Stimulated activated CD4-positive, alpha-beta T cell treated with anti-CD3 and anti-CD28 coated beads, Interleukin-1b, Interleukin-23, amount 100 ng/mL, for 24 hours (primary cell): ENCODE measurements at regions not wholly inside any gene's neighbourhood (a gene's known extent, or its start where the extent isn't known, plus 50 kb on each side); places are given as distances from the start of the nearest gene placed in this dataset.

Experiments used
- DNase-seq, 4 experiments: peaks; one replicate each; pipeline ENCODE4 v3.0.0-alpha.2; 2020; ENCODE audit warnings: low read depth in 4 of 4, low spot score in 1 of 4

- no peak for DNase-seq
Observed at GRCh38 chr2:16335604-16335930, 330.1 kb downstream of the CYRIA start.

- DNase-seq, result no peak
Observed at GRCh38 chr2:16334886-16335603, 330.6 kb downstream of the CYRIA start.

DNA sequence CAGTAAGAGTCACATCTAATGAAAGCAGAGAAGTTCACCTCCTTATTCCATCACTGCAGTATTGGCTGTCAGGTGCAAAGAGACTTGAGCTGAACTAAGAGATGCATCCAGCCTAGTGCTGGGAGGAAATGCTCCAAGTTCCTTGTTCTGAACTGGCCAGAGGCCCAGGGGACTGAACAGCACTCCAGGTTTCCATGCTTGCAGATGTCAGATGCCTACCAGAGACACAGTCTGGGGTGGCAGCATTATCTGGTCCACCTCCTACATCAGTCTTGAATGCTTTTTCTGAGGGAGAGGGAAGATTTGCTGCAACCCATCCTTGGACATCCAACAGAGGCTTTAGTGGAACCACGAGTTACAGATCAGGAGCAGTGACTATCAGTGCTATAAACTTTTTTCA is 331.3 kb downstream of the CYRIA start:
- DNase-seq, result no peak

DNA sequence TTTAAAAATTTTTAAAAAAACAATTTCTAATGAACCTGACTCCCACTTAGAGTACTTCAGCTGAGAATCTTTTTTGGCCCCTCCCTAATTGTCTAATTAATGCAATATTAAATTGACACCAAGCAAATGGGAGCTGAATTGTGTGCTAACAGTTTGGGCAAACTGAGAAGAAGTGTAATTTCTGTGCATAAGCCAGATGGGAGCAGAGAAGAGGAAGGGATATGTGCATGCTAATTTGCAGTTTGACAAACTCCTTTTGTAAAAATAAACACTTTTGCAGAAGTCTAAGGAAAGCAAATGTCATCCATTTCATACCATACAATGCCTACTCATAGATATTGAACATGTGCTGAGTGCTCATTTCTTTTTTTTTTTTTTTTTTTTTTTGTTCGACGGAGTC is 332.0 kb downstream of the CYRIA start:
- no peak for DNase-seq

DNA sequence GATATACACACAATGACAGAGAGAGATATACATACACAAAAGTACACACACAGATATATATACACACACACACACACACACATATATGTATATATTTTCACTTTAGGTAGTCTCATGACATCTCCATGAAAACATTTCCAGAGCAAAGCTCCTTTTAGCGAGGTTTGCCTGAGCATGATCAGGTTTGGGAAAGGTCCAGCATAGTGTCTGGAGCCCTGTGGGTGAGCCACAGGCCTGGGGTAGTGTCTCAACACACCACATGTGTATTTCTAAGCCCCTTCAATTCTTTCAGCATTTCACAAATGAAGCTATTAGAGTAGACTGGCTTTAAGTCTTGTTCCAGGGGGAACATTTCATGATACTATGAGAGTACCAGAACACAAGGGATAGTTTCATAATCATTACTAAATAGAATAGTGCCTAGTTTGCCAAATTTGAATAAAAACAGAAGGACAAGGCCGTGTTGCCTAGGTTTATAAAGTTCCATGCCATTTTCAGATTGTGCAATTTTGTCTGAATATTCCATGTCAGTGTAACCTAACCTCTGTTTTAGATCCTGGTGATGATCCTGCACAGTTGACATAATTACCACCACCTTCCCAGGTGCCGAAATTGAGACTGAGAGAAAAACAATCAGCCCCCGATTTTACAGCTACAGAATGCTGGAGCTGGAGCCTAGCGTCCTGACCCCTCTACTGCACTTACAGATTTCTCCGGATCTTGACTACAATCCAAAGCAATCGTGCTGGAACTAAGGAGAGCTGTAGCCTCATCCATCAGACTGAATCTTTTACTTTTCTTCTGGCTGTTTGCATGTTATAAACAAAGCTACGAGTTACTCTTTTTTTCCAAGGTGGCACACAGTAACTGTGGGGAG is 332.7 kb downstream of the CYRIA start:
- no peak for DNase-seq

DNA sequence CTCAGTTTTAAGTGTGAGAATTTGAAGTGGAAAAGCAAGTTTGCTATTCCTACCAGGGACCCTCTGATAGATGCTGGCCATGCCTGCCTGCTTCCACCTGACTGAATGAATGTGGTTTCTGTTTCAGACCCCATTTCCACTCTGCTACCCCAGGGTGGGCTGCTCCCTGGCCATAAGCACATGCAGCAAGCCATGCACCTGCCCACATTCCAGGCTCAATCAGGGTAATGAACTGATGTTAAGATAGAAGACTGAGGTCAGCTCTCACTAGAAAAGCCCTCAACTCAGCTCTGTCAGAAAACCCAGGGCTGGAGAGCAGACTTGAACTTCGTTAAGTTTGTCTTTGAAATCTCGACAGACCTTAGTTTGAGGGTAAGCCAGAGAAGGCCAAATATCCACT is 333.9 kb downstream of the CYRIA start:
- DNase-seq, result no peak

DNA sequence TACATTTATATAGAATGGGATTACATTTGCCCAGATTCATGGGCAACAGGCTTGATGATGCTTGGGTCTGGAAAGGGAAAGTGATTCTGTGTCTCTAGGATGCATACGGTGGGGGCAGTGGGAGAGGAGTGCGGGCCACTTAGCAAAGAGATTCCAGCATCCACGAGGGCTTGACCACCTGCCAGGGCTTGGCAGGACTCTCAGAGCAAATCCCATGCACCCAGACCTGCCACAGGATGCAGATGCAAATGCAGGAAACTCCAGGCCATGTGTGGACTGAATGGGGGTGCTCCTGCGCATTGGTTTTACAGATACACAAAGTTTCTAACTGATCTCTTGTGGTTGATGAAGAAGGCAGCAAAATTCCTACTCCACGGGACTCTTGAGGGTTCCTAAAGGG is 334.7 kb downstream of the CYRIA start:
- DNase-seq, result no peak

DNA sequence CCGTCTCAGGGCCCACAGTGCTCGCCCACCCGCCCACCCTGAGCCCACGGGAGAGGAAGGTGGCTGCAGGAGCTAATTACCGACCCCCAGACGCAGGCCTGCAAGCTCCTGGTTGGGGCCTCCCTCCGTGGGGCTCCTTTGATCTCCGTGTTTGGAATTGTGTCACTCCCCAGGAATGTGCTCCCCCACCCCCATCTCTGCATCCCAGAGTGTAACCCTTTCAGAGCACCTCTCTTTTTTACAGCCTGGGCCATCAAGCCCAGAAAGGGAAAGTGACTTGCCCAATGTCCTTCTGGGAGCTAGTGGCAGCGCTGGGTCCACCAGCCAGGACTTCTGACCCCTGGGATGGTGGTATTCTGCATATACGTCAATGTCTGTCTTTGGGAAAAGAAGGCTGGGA is 335.1 kb downstream of the CYRIA start:
- no peak for DNase-seq

- DNase-seq, result no peak
Observed at GRCh38 chr2:16330012-16330411, 335.6 kb downstream of the CYRIA start.

DNA sequence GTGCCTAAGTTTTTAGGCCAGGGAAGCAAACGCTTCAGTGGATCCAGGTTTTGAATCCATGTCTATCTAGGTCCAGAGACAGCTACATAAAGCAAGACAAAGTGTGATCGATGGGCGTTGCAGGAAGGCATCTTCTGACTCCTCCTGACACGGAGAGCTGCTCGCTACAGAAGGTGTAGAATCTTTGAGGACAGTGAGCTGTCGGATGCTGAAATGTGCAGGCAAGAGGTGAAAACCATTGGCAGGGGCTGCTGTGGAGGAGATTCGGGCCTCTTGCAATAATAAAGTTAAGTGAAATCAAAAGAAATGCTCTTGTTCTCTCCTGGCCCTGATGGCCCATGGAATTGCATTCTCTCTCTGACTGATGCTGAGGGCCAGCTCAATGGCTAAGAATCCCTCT is 336.2 kb downstream of the CYRIA start:
- DNase-seq, result no peak

- no peak for DNase-seq
Observed at GRCh38 chr2:16328521-16329190, 337.0 kb downstream of the CYRIA start.

DNA sequence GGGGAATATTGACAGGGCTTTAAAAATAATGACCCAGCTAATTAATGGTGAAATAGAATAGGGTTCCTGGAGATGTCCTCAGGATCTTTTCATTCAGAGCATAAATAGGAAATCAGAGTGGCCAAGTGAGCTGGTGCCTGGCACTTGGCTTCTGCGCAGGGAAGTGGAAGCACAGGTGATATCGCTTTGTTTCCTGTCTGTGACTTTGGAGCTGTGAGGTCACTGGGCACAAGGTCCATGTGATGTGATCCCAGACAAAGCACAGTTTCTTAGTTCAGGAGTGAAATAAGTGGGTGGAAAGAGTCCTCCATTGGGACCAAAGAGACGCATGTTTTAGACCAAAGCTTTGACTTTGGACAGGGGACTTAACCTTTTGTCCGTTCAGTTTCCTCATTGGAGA is 338.3 kb downstream of the CYRIA start:
- DNase-seq, result no peak

GRCh38 chr2:16326711-16327300 is 338.8 kb downstream of the CYRIA start:
- no peak for DNase-seq

- DNase-seq, result no peak
Observed at GRCh38 chr2:16325976-16326510, 339.6 kb downstream of the CYRIA start.

DNA sequence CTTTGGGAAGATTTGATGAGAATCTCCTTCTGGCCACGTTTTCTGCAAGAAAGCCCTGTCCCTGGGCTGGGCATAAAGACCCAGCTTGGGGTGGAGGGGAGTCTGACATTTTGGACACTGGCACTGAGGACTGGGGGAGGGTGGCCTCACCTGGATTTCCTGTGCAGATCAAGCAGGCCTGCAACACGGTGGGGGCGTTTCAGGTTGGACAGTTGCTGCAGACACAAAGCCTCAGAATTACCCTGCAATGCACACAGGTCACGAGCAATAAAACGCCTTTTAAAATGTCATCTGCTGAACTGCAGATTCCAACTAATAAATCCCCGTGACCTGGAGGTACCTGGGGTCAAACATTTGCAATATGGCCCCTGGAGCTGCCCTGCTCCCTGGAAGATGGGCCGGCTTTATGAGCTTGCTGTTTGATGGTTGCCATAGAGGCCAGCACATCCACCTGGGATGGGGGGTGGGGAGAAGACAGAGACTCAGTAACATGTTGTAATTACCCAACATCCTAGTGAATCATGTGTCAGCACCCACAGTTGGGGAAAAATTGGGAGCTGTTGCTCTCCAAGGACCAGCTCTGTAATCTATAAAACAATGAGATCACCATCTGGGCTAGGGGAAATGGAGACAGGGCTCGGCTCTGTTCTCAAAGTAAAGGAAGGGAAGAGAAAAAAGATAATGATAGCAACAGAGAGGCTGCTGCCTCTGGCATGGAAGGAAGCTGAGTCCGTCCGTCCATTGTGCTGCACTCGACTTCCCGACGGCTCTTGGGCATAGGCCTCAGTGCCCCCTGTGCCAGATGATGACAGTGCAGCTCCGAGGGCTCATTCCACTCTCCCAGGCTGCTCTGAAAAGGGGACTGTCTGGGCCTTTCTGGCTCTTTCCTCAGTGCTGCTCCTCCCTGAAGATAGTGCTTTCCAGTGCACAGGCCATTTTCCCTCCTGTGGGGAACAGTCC is 340.3 kb downstream of the CYRIA start:
- no peak for DNase-seq

DNA sequence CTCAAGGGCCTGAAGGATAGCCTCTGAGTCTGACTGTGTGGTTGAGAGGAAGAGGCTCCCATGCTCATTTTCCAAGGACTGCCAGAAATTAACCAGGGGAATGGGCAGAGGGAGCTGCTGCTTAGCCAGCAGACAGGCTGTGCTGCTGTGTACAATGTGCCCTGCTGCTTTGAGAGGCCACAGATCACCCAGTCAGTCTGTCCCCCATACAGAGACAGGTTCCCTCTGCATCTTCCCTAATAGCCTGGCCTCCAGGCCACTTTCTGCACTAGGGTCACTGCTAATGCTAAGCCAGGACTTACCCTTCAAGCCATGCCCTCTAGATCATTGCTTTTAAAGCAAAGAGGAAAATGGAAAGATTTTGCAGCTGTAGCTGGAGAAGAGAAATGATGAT is 341.1 kb downstream of the CYRIA start:
- no peak for DNase-seq

- no peak for DNase-seq
Observed at GRCh38 chr2:16323551-16324543, 341.8 kb downstream of the CYRIA start.

- DNase-seq, result no peak
Observed at GRCh38 chr2:16323126-16323520, 342.5 kb downstream of the CYRIA start.
